ENCODE measurements at regions not wholly inside any gene's neighbourhood (a gene's known extent, or its start where the extent isn't known, plus 50 kb on each side); places are given as distances from the start of the nearest gene placed in this dataset.
"Not testable (repeated sequence)": the region's sequence is repeated elsewhere in the genome, so short reads cannot be mapped to it uniquely, and the experiment has no call there.

DNA sequence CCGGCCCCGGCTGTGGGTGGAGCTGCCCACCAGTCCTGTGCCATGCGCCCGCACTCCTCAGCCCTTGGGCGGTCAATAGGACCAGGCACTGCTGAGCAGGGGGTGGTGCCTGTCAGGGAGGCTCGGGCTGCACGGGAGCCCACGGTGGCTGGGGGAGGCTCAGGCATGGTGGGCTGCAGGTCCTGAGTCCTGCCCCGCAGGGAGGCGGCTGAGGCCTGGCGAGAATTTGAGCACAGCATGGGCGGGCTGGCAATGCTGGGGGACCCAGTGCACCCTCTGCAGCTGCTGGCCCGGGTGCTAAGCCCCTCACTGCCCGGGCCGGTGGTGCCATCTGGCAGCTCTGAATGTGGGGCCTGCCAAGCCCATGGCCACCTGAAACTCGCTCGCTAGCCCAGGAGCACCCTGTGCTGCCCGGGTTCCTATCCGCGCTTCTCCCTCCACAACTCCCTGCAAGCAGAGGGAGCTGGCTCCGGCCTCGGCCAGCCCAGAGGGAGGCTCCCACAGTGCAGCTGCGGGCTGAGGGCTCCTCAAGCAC, 1371.1 kb downstream of the FSCB start:
- DNase-seq = no peak

DNA sequence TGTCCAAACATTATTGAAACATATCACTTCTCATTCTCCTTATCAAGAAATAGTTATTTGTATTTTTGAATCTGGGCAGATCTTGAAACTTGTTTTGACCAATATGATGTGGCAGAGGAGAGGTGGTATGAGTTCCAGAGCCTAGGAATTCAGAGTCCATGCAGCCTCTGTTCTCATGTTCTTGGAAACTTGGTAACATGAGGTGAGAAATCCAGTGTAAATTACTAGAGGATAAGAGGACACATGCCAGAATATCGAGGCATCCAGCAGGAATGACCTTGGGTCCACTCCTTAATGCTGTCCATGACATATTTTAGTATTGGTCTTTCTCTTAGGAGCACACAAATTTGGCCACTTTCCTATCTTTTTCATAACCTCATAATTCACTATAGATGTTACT, 1374.6 kb downstream of the FSCB start:
- no peak for DNase-seq

DNA sequence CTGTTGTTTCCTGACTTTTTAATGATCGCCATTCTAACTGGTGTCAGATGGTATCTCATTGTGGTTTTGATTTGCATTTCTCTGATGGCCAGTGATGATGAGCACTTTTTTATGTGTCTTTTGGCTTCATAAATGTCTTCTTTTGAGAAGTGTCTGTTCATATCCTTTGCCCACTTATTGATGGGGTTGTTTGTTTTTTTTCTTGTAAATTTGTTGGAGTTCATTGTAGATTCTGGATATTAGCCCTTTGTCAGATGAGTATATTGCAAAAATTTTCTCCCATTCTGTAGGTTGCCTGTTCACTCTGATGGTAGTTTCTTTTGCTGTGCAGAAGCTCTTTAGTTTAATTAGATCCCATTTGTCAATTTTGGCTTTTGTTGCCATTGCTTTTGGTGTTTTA, 1378.7 kb downstream of the FSCB start:
- DNase-seq = not testable (repeated sequence)

DNA sequence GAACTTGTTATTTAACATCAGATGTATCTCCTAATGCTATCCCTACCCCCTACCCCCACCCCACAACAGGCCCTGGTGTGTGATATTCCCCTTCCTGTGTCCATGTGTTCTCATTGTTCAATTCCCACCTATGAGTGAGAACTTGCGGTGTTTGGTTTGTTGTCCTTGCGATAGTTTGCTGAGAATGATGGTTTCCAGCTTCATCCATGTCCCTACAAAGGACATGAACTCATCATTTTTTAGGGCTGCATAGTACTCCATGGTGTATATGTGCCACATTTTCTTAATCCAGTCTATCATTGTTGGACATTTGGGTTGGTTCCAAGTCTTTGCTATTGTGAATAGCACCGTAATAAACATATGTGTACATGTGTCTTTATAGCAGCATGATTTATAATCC, 1379.2 kb downstream of the FSCB start:
- DNase-seq = not testable (repeated sequence)

DNA sequence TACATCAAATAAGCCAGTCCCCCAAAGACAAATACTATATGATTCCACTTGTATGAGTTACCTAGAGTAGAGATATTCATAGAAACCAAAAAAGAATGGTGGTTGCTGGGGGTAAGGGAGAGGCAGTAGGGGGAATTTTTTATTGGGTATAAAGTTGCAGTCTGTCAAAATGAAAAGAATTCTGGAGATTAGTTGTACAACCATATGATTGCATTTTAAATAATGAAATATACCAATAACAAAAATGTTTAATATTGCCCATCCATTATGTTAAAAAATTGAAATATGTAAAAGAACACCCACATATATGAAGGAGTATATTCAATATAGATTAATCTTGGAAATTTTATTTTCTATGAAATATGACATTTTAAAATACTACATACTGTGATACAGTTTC, 1383.5 kb downstream of the FSCB start:
- no peak for DNase-seq

DNA sequence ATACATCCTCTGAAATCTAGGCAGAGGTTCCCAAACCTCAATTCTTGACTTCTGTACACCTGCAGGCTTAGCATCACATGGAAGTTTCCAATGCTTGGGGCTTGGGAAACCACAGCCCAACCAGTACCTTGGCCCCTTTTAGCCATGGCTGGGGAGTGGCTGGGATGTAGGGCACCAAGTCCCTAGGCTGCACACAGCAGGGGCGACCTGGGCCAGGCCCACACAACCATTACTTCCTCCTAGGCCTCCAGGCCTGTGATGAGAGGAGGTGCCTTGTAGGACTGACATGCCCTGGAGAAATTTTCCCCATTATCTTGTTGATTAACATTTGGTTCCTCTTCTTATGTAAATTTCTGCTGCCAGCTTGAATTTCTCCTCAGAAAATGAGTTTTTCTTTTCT, 1387.4 kb downstream of the FSCB start:
- no peak for DNase-seq

DNA sequence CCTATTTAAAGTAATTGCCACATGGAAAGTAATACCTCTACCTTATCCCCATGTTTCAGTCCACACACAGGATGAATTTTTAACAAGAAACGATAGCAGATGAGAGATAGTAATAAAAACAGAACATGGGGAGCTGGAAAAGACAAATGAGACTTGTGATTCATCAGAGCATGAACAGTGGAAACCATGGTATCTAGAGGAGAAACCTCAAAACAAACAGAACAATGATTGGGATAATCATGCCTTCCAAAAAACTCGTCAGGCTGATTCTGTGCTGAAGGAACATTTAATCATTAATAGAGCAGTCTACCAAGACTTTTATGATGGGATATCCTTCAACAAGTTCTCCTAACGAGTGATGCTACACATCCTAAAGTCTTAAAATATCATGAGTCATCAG, 1390.7 kb downstream of the FSCB start:
- DNase-seq = no peak

DNA sequence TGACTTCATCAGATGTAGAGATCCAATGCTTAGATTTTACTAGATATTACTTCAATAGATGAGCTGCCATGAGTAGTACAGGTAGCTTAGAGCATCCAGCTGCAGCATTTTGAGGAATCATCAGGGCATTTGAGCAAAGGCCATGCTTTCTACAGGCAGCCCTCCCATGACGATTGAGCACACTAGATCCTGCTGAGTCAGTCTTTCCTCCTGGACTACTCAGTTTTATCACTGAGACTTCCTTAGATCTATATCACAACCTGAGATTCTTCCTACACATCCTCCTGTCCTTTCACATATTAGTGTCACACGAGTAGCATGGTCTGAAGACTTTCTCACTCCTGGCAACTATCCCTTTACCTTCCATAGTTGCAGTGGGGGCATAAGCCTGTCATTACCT, 1401.8 kb downstream of the FSCB start:
- DNase-seq = no peak

DNA sequence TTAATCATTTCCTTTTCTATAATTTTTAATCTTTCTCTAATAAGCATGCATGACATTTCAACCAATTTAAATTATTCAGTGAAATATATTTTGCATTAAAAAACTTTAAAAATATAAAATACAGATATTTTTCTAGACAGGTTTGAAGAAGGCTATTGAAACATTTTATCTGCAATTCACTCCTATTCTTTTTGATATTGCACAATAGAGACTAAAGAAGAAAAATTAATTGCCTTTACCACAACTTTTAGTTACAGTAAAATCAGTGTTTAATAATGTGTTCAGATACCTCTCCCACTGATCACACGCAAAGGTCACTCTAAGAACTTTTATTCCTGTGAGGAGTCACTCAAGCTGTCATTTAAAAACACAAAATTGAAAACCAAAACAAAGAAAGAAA, 1416.7 kb downstream of the FSCB start:
- DNase-seq = no peak

DNA sequence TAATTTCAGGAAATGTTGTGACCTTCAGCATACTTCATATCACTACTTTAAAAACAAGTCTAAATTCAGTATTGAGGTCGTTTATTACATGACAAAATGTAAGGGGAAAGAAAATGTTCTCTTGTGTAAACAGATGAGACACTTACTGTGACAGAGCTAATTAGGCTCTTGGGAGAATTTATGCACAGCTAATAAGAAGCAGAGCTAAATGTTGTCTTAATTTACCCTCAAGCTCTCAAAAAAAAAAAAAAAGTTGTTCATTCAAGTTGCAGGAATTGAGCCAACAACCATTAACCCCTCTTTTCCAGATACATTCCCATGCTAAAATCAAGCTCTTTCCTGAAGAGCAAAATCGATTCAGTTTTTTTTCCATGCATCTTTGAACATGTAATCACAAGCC, 1419.4 kb downstream of the FSCB start:
- no peak for DNase-seq

DNA sequence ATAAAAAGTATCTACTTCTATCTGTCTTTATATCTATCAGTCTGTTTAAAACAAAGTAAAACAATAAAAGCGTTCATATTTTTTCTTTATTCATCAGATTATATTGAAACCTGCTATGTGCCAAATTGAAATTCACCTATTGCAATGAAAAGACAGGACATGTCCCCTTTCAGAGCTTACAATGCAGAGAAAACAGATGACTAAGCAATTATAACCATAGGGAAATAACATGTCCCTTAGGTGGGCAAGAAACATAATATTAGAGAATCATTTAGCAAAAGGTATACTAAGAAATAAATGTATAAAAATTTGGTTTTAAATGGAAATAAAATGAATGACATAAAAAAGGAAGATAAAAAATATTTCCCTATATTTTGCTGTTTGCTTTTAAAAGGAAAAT, 1421.3 kb downstream of the FSCB start:
- no peak for DNase-seq

DNA sequence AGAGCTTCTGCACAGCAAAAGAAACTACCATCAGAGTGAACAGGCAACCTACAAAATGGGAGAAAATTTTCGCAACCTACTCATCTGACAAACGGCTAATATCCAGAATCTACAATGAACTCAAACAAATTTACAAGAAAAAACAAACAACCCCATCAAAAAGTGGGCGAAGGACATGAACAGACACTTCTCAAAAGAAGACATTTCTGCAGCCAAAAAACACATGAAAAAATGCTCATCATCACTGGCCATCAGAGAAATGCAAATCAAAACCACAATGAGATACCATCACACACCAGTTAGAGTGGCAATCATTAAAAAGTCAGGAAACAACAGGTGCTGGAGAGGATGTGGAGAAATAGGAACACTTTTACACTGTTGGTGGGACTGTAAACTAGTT, 1439.7 kb downstream of the FSCB start:
- not testable (repeated sequence) for DNase-seq

DNA sequence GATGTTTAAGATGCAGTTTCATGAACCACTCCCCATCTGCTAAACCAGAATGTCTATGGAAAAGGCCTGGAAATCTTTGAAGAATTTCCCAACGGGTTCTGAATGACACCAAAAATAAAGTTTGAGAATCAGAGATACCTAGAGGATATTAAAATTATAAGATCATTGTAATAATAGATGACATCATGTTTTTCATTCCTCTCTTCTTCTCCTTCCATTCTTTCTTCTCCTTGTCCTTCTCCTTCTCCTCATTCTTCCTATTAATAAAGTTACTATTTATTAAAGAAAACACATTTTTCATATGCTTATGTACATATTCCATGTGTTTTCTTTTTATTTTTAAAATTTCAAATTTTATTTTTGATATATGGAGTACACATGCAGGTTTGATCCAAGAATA, 1449.4 kb downstream of the LRFN5 start:
- DNase-seq = no peak

DNA sequence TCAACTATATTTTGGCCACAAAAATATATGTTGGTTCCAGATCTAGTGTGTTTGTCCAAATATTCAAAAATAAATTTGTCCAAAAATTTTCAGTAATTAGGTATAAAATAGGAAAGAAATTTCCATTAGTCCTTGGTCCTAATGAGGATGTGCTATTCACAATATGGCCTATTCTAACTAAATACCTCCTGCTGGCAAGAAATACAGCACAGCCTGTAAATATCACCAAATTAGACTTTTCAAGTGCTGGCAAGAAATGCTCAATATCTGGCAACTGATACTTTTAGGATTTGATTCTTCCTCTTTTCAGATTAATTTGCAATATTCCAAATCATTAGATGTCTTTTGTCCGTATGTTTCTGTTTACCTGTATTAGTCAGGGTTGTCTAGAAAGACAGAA, 1446.2 kb downstream of the LRFN5 start:
- DNase-seq = no peak

DNA sequence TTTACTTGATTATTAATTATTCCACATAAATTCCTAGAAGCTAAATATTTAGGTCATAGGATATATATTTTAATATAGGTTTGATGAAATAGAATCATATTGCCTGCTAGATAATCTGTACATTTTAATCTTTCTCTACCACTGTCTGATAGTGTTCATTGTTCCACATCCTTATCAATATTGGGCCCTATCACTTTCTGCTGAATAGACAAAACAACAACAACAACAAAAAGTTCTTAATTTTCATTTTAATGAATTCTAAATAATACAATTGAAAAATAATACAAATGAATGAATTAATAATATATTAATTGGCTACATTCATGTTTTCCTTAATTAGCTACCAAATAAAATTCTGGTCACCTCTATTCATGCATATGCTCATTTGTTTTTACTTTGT, 1437.2 kb downstream of the LRFN5 start:
- DNase-seq = no peak

DNA sequence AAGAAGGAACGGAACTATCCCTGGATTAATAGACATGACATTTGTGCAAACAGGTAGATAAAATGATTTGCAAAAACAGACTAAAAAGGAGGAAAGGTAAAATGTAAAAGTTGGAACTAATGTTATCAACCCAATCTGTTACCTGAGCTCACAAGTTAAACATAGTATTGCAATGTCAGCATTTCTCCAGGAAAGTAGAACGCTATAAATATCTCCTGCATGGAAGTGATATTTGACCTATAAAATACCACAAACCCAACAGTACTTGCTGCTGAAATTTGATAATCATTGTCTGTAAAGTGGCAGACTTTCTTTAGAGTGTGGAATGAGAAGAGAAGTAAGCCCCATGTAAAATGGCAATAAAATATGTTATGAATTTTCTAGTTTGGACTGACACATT, 1435.7 kb downstream of the LRFN5 start:
- no peak for DNase-seq

DNA sequence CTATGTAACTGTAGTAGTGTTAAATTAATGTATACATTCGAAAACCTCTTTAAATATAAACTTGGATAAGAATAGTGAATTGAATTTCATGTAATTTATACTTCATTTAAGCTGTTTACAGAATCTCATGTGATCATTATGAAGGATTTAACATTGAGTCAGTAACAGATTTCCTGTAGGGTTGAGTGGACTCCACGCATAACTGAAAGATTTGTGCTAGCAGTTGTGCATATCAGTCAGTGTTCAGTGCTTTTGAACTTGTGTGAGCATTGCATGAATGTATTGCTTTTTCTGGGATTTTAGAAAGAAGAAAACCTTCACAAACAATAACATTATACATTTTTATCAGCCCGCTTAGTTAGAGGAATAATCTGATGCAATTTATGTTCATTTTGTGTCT, 1435.3 kb downstream of the LRFN5 start:
- no peak for DNase-seq

DNA sequence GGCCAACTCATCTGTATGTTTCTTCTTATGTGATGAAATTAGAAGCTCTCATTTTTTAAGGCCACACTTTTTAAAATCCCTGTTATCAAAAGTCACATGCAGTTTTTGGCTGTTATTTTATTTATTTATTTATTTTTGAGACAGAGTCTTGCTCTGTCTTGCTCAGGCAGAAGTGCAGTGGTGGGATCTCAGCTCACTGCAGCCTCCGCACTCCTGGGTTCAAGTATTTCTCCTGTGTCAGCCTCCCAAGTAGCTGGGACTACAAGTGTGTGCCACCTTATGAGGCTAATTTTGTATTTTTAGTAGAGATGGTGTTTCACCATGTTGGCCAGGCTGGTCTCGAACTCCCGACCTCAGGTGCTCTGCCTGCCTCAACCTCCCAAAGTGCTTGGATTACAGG, 1434.5 kb downstream of the LRFN5 start:
- DNase-seq = no peak

DNA sequence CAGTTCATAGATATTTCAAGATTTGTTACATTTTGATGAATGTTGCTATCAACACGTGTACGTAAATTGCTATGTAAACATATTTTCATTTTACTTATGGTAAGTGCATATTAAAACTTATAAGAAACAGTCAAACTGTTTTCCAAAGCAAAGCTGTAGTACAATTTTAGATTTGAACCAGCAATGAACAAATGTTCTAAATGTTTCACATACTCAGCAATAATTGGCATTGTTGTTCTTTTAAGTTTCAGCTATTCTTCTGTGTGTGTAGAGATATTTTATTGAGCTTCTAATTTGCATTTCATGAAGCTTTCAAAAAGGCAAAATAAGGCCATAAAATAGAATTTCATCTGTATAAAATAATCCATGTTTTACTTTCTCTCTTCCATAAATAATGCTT, 1433.2 kb downstream of the LRFN5 start:
- no peak for DNase-seq

DNA sequence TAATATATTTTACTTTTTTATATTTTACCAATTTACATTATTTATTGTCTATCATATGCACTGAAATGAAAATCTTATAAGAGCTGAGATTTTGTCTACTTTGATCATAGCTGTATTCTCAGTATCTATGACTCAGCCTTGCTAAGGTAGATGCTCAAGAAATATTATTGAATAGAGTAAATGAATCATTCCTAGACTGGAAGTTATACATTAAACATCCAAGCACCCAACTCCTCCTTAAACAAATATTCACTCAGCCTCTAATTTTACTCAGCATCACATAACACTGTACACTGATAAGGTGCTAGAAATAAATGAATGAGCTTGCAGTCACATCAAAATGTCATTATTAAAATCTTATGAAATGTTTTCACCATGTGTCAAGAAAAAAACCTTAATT, 1424.9 kb downstream of the LRFN5 start:
- DNase-seq = no peak

DNA sequence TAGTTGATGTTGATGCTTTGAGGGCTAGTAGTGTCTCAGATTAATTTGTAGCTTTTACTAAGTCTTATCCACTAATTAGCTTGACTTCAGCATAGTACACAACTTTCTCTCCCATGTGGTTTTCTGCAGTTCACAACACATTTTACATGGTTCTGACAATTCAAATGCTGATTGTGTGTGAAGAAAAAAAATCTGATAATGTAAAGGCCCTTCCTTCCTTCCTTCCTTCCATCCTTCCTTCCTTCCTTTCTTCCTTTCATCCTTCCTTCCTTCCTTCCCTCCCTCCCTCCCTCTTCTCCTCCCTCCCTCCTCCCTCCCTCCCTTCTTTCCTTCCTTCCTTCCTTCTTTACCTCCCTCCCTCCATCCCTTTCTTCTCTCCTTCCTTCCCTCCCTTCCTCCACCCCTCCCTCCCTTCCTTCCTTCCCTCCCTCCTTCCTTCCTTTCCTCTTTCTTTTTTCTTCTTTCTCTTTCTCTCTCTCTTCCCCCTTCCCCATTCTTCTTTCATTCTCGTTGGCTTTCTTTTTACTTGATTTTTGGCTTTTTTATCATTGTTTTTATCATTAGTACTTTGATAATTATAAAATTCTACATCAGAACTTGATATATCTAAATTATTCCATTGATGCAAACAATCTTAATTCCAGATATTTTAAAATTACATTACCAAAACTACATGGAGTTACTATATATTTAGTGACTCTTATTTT, 1415.6 kb downstream of the LRFN5 start:
- DNase-seq = no peak

DNA sequence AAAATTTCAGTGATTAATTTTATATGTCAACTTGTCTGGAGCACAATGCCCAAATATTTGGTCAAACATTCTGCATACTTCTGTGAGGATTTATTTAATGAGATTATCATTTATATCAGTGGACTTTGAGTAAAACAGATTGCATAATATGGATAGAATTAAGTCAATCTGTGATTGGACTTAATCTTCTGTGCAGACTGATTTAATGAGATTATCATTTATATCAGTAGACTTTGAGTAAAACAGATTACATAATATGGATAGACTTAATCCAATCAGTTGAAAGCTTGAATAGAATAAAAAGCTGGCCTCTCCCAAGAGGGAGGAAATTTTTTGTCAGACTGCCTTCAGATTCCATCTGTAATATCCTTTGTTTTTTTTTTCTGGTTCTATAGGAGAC, 1413.2 kb downstream of the LRFN5 start:
- DNase-seq = no peak

DNA sequence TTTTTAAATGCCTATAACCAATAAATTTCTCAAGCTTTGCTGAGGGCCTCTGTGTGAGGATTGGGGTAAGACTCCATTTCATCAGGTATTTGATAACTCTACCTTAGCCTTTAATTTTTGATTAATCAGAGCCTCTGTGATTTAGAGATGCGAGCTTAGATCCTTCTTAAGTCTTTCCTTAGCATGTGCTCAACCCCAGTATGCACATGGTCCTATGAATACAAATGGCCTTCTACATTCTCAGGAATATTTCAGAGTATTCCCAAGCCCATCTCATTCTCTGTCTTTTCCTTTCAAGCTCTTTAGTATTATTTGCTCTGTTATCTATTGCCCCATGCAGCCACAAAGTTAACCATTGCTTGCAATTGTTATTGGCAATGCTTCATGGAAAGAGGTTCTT, 1407.7 kb downstream of the LRFN5 start:
- no peak for DNase-seq

DNA sequence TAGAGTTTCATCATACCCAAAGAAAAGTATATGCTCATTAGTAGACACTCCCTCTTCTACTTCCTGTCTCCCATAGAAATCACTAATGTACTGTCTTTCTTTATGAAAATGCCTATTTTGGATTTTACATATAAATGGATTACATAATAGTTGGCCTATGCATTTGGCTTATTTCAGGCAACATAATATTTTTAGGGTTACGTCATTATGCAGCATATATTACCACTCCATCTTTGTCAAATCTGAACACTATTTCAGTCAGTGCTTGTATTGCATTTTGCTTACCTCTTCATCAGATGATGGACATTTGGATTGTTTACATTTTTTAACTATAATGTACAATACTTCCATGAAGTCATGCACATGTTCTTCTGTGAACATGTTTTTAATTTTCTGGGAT, 1406.1 kb downstream of the LRFN5 start:
- no peak for DNase-seq

DNA sequence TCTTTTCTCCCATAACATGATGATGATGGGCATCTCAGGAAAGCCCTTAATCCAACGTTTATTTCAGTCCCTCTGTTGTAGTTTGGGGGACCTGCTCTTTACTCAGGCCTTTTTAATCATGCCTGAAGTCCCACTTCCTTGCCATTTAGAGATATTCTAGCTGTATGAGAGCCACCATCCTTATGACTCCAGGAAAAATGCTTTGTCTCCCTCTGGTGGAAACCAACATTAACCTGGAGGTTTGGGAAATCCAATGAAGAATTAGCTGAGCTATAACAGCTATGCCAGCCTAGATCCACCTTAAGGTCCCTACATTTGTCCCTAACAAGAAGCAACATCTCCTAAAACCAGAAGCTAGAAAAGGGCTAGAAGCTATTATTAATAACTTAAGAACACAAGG, 1399.1 kb downstream of the LRFN5 start:
- DNase-seq = peak in 1 of 2 experiments; percentile 6
